ENCODE measurements at regions not wholly inside any gene's neighbourhood (a gene's known extent, or its start where the extent isn't known, plus 50 kb on each side); places are given as distances from the start of the nearest gene placed in this dataset.

GRCh38 chr11:27812341-27812740, 112.1 kb upstream of the BDNF start:
- TF ChIP-seq CTCF (conservative IDR thresholded peaks at IDR 0.05 in 1 of 2, IDR thresholded peaks at IDR 0.05 in 1 of 2; ENCODE audit: extremely low read depth in 1 of 2, insufficient read depth in 1 of 2, low read depth in 1 of 2, low read length in 2 of 2) (no peak), EZH2 (IDR thresholded peaks at IDR 0.05; ENCODE audit: borderline replicate concordance, low read length) (no peak)
